ENCODE measurements at regions not wholly inside any gene's neighbourhood (a gene's known extent, or its start where the extent isn't known, plus 50 kb on each side); places are given as distances from the start of the nearest gene placed in this dataset.
A peak's percentile ranks its signal among the peaks of the same experiment; 100 is the strongest.
"Not testable (repeated sequence)": the region's sequence is repeated elsewhere in the genome, so short reads cannot be mapped to it uniquely, and the experiment has no call there.

DNA sequence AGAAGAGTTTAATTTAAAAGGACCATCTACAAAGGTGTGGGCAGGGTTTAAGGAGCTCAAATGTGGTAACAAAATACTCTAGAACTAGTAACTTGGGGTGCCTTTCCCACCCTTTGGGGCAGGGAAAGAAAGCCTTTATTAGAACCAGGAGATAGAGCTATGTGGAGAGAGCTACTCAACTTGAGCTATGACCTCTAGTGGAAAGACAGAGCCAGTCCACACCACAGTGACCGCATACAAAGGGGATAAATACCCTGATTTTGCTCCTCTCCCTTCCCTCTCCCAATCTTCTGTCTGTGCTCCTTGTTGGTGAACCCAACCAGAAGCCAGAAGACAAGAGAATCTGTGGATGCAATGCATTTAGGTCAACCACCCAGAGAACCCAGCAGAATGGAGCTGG lies 54.4 kb upstream of the JAK1 start:
- peaks cover 0 to 14% (median 3%) of the 10 kb centered on the region in 5 donors for H3K4me1 ChIP-seq (ENCODE audit: control insufficient read depth in 5 of 5, insufficient read depth in 5 of 5, low read length in 5 of 5)
- no peaks in the 10 kb centered on the region for H3K36me3 ChIP-seq (ENCODE audit: control insufficient read depth in 5 of 5, insufficient read depth in 5 of 5, low read length in 5 of 5)
- H3K4me3 ChIP-seq (ENCODE audit: low read depth in 1 of 5, low read length in 5 of 5): no peak overlapping the region

DNA sequence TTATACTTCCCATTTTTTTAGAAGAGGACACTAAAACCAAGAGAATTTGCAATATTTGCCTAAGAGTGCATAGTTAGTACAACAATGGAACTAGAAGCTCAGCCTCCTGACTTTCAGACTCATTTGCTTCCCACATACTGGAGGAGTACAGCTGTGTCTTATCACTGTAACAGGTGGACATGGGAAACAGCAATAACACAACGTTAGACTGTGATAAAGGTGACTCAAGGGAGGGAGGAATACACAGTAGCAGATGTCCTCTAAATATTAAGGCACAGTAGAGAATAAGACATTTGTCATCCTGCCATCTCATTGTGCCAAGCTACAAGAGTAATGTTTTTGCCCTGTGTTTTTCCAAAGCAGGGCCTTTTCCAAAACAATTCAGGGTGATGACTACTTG lies 55.4 kb upstream of the JAK1 start:
- no peak overlapping the region for H3K9ac ChIP-seq (ENCODE audit: low read length in 5 of 5)
- H3K4me1 ChIP-seq (ENCODE audit: control insufficient read depth in 5 of 5, insufficient read depth in 5 of 5, low read length in 5 of 5): peaks cover 2 to 23% (median 11%) of the 10 kb centered on the region in 5 donors
- H3K36me3 ChIP-seq (ENCODE audit: control insufficient read depth in 5 of 5, insufficient read depth in 5 of 5, low read length in 5 of 5): no peaks in the 10 kb centered on the region
- no peak overlapping the region for H3K4me3 ChIP-seq (ENCODE audit: low read depth in 1 of 5, low read length in 5 of 5)
- H3K9me3 ChIP-seq (ENCODE audit: control insufficient read depth in 5 of 5, low read length in 5 of 5): no peaks in the 10 kb centered on the region
- H3K27me3 ChIP-seq (ENCODE audit: control insufficient read depth in 5 of 5, insufficient read depth in 4 of 5, low read length in 5 of 5): no peaks in the 10 kb centered on the region
- H3K27ac ChIP-seq (ENCODE audit: low read depth, low read length): peak overlapping the region; percentile 58

More for the DNA sequence above, 54.4 kb upstream of the JAK1 start:
- Histone ChIP-seq H3K9me3 (ENCODE audit: control insufficient read depth in 5 of 5, low read length in 5 of 5) (no peaks in the 10 kb centered on the region), H3K27ac (ENCODE audit: low read depth, low read length) (peak overlapping the region; percentile 35), H3K27me3 (ENCODE audit: control insufficient read depth in 5 of 5, insufficient read depth in 4 of 5, low read length in 5 of 5) (no peaks in the 10 kb centered on the region), H3K9ac (ENCODE audit: low read length in 5 of 5) (no peak overlapping the region)

DNA sequence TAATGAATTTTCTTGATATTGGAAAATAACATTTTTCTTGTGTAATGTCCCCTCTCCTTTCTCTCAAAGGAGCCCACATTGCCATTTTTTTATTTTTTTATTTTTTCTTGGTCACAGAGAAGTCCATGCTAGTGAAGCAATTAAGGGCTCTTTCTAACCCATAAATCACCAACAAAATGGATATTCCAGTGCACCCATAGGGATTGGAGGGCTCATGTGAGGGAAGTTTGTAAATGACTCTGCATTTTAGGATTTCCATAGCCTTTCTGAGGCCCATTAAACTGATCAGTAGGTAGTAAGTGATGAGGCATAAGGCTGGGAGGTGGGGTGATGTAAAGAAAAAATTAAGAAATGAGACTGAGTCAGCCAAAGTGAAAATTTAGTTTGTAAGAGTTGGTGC lies 55.9 kb upstream of the JAK1 start:
- H3K9ac ChIP-seq (ENCODE audit: low read length in 5 of 5): no peak overlapping the region
- no peaks in the 10 kb centered on the region for H3K9me3 ChIP-seq (ENCODE audit: control insufficient read depth in 5 of 5, low read length in 5 of 5)
- no peaks in the 10 kb centered on the region for H3K36me3 ChIP-seq (ENCODE audit: control insufficient read depth in 5 of 5, insufficient read depth in 5 of 5, low read length in 5 of 5)
- H3K4me3 ChIP-seq (ENCODE audit: low read depth in 1 of 5, low read length in 5 of 5): no peak overlapping the region
- peaks cover 2 to 24% (median 15%) of the 10 kb centered on the region in 5 donors for H3K4me1 ChIP-seq (ENCODE audit: control insufficient read depth in 5 of 5, insufficient read depth in 5 of 5, low read length in 5 of 5)
- H3K27ac ChIP-seq (ENCODE audit: low read depth, low read length): peak overlapping the region; percentile 58
- no peaks in the 10 kb centered on the region for H3K27me3 ChIP-seq (ENCODE audit: control insufficient read depth in 5 of 5, insufficient read depth in 4 of 5, low read length in 5 of 5)

DNA sequence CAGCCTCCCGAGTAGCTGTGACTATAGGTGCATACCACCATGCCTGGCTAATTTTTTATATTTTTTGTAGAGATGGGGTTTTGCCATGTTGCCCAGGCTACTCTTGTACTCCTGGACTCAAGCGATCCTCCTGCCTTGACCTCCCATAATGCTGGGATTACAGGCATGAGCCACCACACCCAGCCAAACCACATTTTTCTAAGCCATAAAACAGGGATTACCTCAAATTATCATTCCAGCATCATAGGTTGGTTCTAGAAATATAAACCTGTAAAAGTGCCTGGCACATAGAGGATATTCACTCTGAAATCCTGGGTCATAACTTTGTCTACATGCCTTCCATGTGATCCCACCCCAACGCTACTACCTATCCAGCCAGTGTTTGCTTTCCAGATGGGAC lies 59.4 kb upstream of the JAK1 start:
- Histone ChIP-seq H3K4me3 (ENCODE audit: low read depth in 1 of 5, low read length in 5 of 5) (no peak overlapping the region), H3K27me3 (ENCODE audit: control insufficient read depth in 5 of 5, insufficient read depth in 4 of 5, low read length in 5 of 5) (no peaks in the 10 kb centered on the region), H3K9ac (ENCODE audit: low read length in 5 of 5) (no peak overlapping the region), H3K27ac (ENCODE audit: low read depth, low read length) (no peak overlapping the region), H3K4me1 (ENCODE audit: control insufficient read depth in 5 of 5, insufficient read depth in 5 of 5, low read length in 5 of 5) (peaks cover 5 to 32% (median 28%) of the 10 kb centered on the region in 5 donors), H3K36me3 (ENCODE audit: control insufficient read depth in 5 of 5, insufficient read depth in 5 of 5, low read length in 5 of 5) (no peaks in the 10 kb centered on the region), H3K9me3 (ENCODE audit: control insufficient read depth in 5 of 5, low read length in 5 of 5) (no peaks in the 10 kb centered on the region)

DNA sequence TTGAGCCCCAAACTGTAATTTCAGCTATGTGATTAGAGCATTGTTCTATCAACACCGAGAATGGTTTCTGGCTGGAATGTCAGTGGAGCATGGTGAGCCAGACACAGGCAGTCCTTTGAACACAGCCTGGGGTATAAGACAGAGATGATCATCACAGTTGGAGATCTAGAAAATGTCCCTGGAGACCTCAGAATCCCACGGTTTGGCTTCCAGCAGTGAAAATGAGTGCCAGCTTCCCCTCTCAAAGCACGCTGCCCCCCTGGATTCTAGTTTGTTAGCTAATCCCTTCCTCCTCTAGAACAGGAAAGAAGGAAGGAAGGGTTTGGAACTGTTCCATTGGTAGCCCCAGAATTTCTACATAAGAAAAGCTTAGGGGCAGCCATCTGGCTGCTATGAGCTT lies 59.9 kb upstream of the JAK1 start:
- H3K9me3 ChIP-seq (ENCODE audit: control insufficient read depth in 5 of 5, low read length in 5 of 5): no peaks in the 10 kb centered on the region
- no peaks in the 10 kb centered on the region for H3K36me3 ChIP-seq (ENCODE audit: control insufficient read depth in 5 of 5, insufficient read depth in 5 of 5, low read length in 5 of 5)
- peaks cover 5 to 32% (median 28%) of the 10 kb centered on the region in 5 donors for H3K4me1 ChIP-seq (ENCODE audit: control insufficient read depth in 5 of 5, insufficient read depth in 5 of 5, low read length in 5 of 5)
- no peak overlapping the region for H3K4me3 ChIP-seq (ENCODE audit: low read depth in 1 of 5, low read length in 5 of 5)
- no peak overlapping the region for H3K27ac ChIP-seq (ENCODE audit: low read depth, low read length)
- peak overlapping the region in 1 of 5 donors; percentile 58 for H3K9ac ChIP-seq (ENCODE audit: low read length in 5 of 5)
- H3K27me3 ChIP-seq (ENCODE audit: control insufficient read depth in 5 of 5, insufficient read depth in 4 of 5, low read length in 5 of 5): no peaks in the 10 kb centered on the region

DNA sequence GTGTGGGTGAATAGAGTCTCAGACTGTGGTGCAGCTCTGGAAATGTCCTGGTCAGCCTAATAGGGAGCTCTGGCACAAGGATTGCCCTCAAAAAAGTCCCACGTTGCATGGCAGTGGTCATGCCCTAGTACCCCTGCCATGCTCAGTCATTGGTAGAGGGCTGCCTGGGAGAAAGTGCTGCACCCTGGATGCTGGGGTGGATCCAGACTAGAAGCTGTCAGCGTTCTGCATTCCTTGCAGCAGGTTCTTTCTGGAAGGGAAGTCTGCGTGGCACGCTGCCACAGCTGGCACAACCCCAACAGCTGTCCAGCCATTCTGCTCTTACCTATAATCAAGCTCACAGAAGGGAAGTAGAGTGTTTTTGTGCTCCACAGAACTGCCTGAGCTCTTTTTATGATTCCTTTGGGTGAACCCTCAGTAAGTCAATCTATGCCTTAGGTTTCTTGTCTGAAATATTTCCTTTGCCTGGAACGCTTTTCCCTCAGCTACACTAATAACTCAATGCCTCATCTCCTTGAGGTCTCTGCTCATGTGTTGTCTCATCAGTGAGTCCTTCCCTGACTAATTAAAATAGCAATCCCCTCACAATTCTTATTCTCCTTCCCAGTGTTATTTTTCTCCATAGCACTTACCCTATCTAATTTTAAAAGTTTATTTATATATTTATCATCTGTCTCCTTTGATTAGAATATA lies 61.5 kb upstream of the JAK1 start:
- Histone ChIP-seq H3K27me3 (ENCODE audit: control insufficient read depth in 5 of 5, insufficient read depth in 4 of 5, low read length in 5 of 5) (no peaks in the 10 kb centered on the region), H3K27ac (ENCODE audit: low read depth, low read length) (no peak overlapping the region), H3K36me3 (ENCODE audit: control insufficient read depth in 5 of 5, insufficient read depth in 5 of 5, low read length in 5 of 5) (no peaks in the 10 kb centered on the region), H3K9ac (ENCODE audit: low read length in 5 of 5) (no peak overlapping the region), H3K4me3 (ENCODE audit: low read depth in 1 of 5, low read length in 5 of 5) (no peak overlapping the region), H3K9me3 (ENCODE audit: control insufficient read depth in 5 of 5, low read length in 5 of 5) (no peaks in the 10 kb centered on the region), H3K4me1 (ENCODE audit: control insufficient read depth in 5 of 5, insufficient read depth in 5 of 5, low read length in 5 of 5) (peaks cover 3 to 36% (median 21%) of the 10 kb centered on the region in 5 donors)

DNA sequence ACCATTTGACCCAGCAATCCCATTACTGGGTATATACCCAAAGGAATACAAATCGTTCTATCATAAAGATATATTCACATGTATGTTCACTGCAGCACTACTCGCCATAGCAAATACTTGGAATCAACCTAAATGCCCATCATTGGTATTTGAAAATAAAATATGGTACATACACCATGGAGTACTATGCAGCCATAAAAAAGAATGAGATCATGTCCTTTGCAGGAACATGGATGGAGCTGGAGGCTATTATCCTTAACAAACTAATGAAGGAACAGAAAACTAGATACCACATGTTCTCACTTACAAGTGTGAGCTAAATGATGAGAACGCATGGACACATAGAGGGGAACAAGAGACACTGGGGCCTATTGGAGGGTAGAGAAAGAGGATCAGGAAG lies 63.1 kb upstream of the JAK1 start:
- not testable (repeated sequence) for H3K36me3 ChIP-seq (ENCODE audit: control insufficient read depth in 5 of 5, insufficient read depth in 5 of 5, low read length in 5 of 5); H3K27ac ChIP-seq (ENCODE audit: low read depth, low read length); H3K9ac ChIP-seq (ENCODE audit: low read length in 5 of 5); H3K27me3 ChIP-seq (ENCODE audit: control insufficient read depth in 5 of 5, insufficient read depth in 4 of 5, low read length in 5 of 5); H3K4me3 ChIP-seq (ENCODE audit: low read depth in 1 of 5, low read length in 5 of 5); H3K9me3 ChIP-seq (ENCODE audit: control insufficient read depth in 5 of 5, low read length in 5 of 5)
- peaks cover 3 to 45% (median 21%) of the 10 kb centered on the region in 5 donors for H3K4me1 ChIP-seq (ENCODE audit: control insufficient read depth in 5 of 5, insufficient read depth in 5 of 5, low read length in 5 of 5)

DNA sequence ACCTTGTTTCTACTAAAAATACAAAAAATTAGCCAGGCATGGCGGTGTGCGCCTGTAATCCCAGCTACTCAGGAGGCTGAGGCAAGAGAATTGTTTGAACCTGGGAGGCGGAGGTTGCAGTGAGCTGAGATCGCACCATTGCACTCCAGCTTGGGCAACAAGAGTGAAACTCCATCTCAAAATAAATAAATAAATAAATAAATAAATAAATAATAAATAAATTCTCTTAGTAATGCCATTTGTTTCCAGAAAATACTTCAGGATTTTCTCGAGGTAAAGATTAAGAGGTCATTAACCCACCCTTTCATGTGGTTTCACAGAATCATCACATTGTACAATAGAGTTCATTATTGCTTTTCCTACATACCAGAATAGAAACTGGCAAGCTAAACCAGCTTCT lies 68.5 kb upstream of the JAK1 start:
- H3K27ac ChIP-seq (ENCODE audit: low read depth, low read length); H3K27me3 ChIP-seq (ENCODE audit: control insufficient read depth in 5 of 5, insufficient read depth in 4 of 5, low read length in 5 of 5); H3K9me3 ChIP-seq (ENCODE audit: control insufficient read depth in 5 of 5, low read length in 5 of 5); H3K9ac ChIP-seq (ENCODE audit: low read length in 5 of 5); H3K4me3 ChIP-seq (ENCODE audit: low read depth in 1 of 5, low read length in 5 of 5): not testable (repeated sequence)
- H3K4me1 ChIP-seq (ENCODE audit: control insufficient read depth in 5 of 5, insufficient read depth in 5 of 5, low read length in 5 of 5): peaks cover 0 to 20% (median 11%) of the 10 kb centered on the region in 5 donors
- H3K36me3 ChIP-seq (ENCODE audit: control insufficient read depth in 5 of 5, insufficient read depth in 5 of 5, low read length in 5 of 5): peaks cover 0 to 11% (median 0%) of the 10 kb centered on the region in 5 donors

DNA sequence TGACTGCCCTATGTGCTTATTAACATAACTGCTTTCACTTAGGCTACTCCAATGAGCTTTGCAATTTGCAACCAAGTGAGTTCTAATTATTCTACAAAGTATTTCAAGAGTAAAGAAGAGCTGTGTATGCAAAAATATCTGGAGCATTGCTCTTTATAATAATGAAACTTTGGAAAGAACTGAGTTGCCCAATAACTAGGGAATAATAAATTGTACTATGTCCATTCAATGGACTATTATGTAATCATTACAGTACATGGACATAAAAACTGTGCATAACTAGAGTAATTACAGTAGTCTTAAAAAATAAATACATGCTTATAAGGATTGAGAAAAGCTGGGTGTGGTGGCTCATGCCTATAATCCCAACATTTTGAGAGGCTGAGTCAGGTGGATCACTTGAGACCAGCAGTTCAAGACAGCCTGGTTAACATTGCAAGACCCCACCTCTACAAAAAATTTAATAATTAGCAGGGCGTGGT lies 70.3 kb upstream of the JAK1 start:
- peak overlapping the region; percentile 54 for H3K27ac ChIP-seq (ENCODE audit: low read depth, low read length)
- no peaks in the 10 kb centered on the region for H3K27me3 ChIP-seq (ENCODE audit: control insufficient read depth in 5 of 5, insufficient read depth in 4 of 5, low read length in 5 of 5)
- H3K4me3 ChIP-seq (ENCODE audit: low read depth in 1 of 5, low read length in 5 of 5): no peak overlapping the region

DNA sequence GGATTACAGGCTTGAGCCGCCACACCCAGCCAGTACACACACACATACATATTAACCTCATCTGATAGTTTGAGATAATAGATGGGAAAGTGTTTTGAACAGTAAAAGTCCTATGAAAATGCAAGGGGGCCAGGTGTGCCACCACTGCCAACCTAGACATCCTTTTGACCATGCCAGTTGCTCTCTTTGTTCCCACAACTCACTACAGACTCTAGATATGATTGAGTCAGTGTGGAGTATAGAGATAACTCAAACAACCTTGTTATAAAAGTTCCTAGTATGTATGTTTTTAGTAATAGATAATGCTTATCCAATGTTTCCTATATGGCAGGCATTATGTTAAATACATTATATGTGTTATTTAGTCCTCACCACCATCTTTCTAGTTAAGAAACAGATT lies 72.7 kb upstream of the JAK1 start:
- Histone ChIP-seq H3K27me3 (ENCODE audit: control insufficient read depth in 5 of 5, insufficient read depth in 4 of 5, low read length in 5 of 5) (no peaks in the 10 kb centered on the region), H3K9me3 (ENCODE audit: control insufficient read depth in 5 of 5, low read length in 5 of 5) (no peaks in the 10 kb centered on the region), H3K4me1 (ENCODE audit: control insufficient read depth in 5 of 5, insufficient read depth in 5 of 5, low read length in 5 of 5) (peaks cover 0 to 24% (median 15%) of the 10 kb centered on the region in 5 donors), H3K9ac (ENCODE audit: low read length in 5 of 5) (no peak overlapping the region), H3K36me3 (ENCODE audit: control insufficient read depth in 5 of 5, insufficient read depth in 5 of 5, low read length in 5 of 5) (peaks cover 0 to 11% (median 2%) of the 10 kb centered on the region in 5 donors), H3K4me3 (ENCODE audit: low read depth in 1 of 5, low read length in 5 of 5) (no peak overlapping the region), H3K27ac (ENCODE audit: low read depth, low read length) (no peak overlapping the region)

More for the DNA sequence above, 70.3 kb upstream of the JAK1 start:
- Histone ChIP-seq H3K9ac (ENCODE audit: low read length in 5 of 5) (no peak overlapping the region), H3K36me3 (ENCODE audit: control insufficient read depth in 5 of 5, insufficient read depth in 5 of 5, low read length in 5 of 5) (peaks cover 0 to 11% (median 0%) of the 10 kb centered on the region in 5 donors), H3K9me3 (ENCODE audit: control insufficient read depth in 5 of 5, low read length in 5 of 5) (no peaks in the 10 kb centered on the region), H3K4me1 (ENCODE audit: control insufficient read depth in 5 of 5, insufficient read depth in 5 of 5, low read length in 5 of 5) (peaks cover 0 to 30% (median 19%) of the 10 kb centered on the region in 5 donors)

Measured in subcutaneous abdominal adipose tissue (tissue), 5 donors.